ENCODE measurements at regions not wholly inside any gene's neighbourhood (a gene's known extent, or its start where the extent isn't known, plus 50 kb on each side); places are given as distances from the start of the nearest gene placed in this dataset.

GRCh38 chr20:48326868-48327267, 500.9 kb downstream of the PREX1 start (continued):
- no peak for TF ChIP-seq E2F4 (CRISPR knock-in tag; IDR thresholded peaks at IDR 0.05; ENCODE audit: borderline replicate concordance, low read depth)
- peak; percentile 26; the same call in 1 of the 2 replicates for TF ChIP-seq USF2 (CRISPR knock-in tag; IDR thresholded peaks at IDR 0.05)
- no peak for TF ChIP-seq ATF3 (CRISPR knock-in tag; conservative IDR thresholded peaks at IDR 0.05)
- TF ChIP-seq MLX (CRISPR knock-in tag; IDR thresholded peaks at IDR 0.05): no peak

- Mint-ChIP-seq H3K27ac (no peak overlapping the region), H3K4me1 (peaks cover 19% of the 10 kb centered on the region), H3K9me3 (peaks cover 4% of the 10 kb centered on the region), H3K27me3 (ENCODE audit: low read depth) (peaks cover 3% of the 10 kb centered on the region), H3K4me3 (no peak overlapping the region), H3K36me3 (no peaks in the 10 kb centered on the region)
- POLR2A ChIA-PET: no interaction called here
- no peak for DNase-seq (ENCODE audit: low spot score)
- TF ChIP-seq AFF4 (CRISPR knock-in tag; IDR thresholded peaks at IDR 0.05; ENCODE audit: borderline replicate concordance): no peak
- no peak for TF ChIP-seq ATF1 (CRISPR knock-in tag; IDR thresholded peaks at IDR 0.05)
- TF ChIP-seq TP53 (CRISPR knock-in tag; IDR thresholded peaks at IDR 0.05): no peak
- no peak for TF ChIP-seq PRRX2 (CRISPR knock-in tag; IDR thresholded peaks at IDR 0.05)
- TF ChIP-seq ZSCAN18 (CRISPR knock-in tag; IDR thresholded peaks at IDR 0.05): no peak
- TF ChIP-seq JUN (CRISPR knock-in tag; IDR thresholded peaks at IDR 0.05): no peak
- CTCF ChIA-PET: interaction anchor here (0.7 to 0.8 kb wide), 2 partner anchors 294 to 540 kb away, joined by 3 read pairs; no protein-coding TSS in a partner anchor
- ATAC-seq: no peak
Observed at GRCh38 chr20:48326434-48326691, 501.4 kb downstream of the PREX1 start.

GRCh38 chr20:48325656-48326433, 502.0 kb downstream of the PREX1 start:
- TF ChIP-seq ZBTB43 (CRISPR knock-in tag; IDR thresholded peaks at IDR 0.05) (no peak), GTF2I (CRISPR knock-in tag; conservative IDR thresholded peaks at IDR 0.05) (0 out of 2 replicates have a peak, but pooled peaks have one; percentile 28)
- ATAC-seq (no peak), DNase-seq (ENCODE audit: low spot score) (no peak)
- Mint-ChIP-seq H3K9me3 (peaks cover 4% of the 10 kb centered on the region), H3K4me3 (no peak overlapping the region), H3K27ac (no peak overlapping the region), H3K36me3 (no peaks in the 10 kb centered on the region), H3K27me3 (ENCODE audit: low read depth) (peaks cover 3% of the 10 kb centered on the region), H3K4me1 (peaks cover 19% of the 10 kb centered on the region)
- ChIA-PET CTCF (interaction anchor here (0.7 to 0.8 kb wide), 2 partner anchors 295 to 539 kb away, joined by 3 read pairs; no protein-coding TSS in a partner anchor), POLR2A (no interaction called here)
